Activated naive CD8-positive, alpha-beta T cell (primary cell): ENCODE measurements at regions not wholly inside any gene's neighbourhood (a gene's known extent, or its start where the extent isn't known, plus 50 kb on each side); places are given as distances from the start of the nearest gene placed in this dataset.

Source experiments
- H3K27ac Mint-ChIP-seq: one replicate; pipeline ENCODE4 v1.8.0; 2021; ENCODE audit warnings: mixed read lengths
- H3K27me3 Mint-ChIP-seq: one replicate; pipeline ENCODE4 v1.8.0; 2021; ENCODE audit warnings: mixed read lengths
- H3K36me3 Mint-ChIP-seq: one replicate; pipeline ENCODE4 v1.8.0; 2021; ENCODE audit warnings: mixed read lengths
- H3K4me1 Mint-ChIP-seq: one replicate; pipeline ENCODE4 v1.8.0; 2021; ENCODE audit warnings: low read depth, mixed read lengths
- H3K4me3 Mint-ChIP-seq: one replicate; pipeline ENCODE4 v1.8.0; 2021; ENCODE audit warnings: mild to moderate bottlenecking, mixed read lengths
- H3K9me3 Mint-ChIP-seq: one replicate; pipeline ENCODE4 v1.8.0; 2021; ENCODE audit warnings: low read depth, mixed read lengths

DNA sequence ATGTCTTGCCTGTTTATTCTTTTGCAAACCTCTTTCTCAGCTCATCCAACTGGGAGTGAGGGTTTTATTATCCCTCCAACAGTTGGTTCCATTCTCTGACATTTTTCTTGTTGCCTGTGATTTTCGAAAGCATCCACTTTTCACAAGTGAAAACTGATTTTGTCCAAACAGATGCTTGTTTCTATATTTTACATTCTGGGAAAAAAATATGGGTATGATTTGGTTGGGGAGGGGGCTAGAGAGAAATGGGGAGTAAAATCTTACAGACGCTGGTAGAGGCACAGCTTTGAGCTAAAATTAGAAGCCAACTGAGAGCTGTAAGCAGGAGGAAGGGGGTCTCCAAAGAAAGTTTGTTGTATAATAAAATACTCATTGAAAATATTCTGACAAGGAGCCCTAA, 745.3 kb upstream of the CELF4 start:
- Mint-ChIP-seq H3K4me1 (no peaks in the 10 kb centered on the region), H3K27ac (no peak overlapping the region), H3K27me3 (no peaks in the 10 kb centered on the region), H3K4me3 (no peak overlapping the region), H3K9me3 (peaks cover under 1% of the 10 kb centered on the region), H3K36me3 (no peaks in the 10 kb centered on the region)

DNA sequence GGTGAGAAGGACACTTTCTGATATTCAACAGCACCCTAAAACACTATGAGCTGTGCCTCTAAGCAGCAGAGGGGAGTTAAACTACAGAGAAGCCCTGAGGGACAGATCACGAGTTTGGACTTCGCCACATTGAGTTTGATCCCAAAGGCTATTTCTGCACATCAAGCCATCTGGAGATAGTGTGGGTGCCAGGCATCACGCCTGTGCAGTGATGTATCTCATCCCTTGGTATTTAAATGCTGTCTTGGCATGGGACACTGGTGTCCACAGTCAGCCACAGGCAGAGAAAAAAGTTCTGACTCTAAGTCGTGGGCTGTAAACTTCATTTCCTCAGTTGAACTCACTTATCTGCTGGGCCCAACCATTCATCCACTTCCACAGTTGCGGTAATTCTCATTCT, 742.3 kb upstream of the CELF4 start:
- peaks cover 3% of the 10 kb centered on the region for H3K9me3 Mint-ChIP-seq
- no peak overlapping the region for H3K27ac Mint-ChIP-seq
- H3K4me3 Mint-ChIP-seq, result no peak overlapping the region
- no peaks in the 10 kb centered on the region for H3K27me3 Mint-ChIP-seq
- H3K4me1 Mint-ChIP-seq, result no peaks in the 10 kb centered on the region
- no peaks in the 10 kb centered on the region for H3K36me3 Mint-ChIP-seq

DNA sequence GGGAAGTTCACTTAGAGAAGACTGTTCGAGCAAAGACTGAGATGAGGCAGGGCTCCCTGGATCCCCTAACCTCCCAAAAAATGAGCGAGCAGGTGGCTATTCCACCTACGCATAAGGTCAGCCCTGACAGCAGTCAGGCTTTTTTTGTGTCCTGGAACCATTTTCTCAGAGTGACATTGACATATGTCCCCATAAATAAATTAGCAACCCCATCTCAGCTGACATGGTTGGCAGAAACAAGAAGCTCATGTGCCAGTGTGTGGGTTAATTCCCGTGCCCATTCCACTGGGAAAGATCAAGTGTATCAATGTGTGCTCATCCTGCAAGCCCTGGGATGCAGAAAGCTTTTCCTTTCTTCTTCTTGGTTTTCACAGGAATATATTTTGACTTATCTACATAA, 740.4 kb upstream of the CELF4 start:
- H3K27me3 Mint-ChIP-seq, result no peaks in the 10 kb centered on the region
- peaks cover 3% of the 10 kb centered on the region for H3K9me3 Mint-ChIP-seq
- no peaks in the 10 kb centered on the region for H3K36me3 Mint-ChIP-seq
- H3K4me3 Mint-ChIP-seq, result no peak overlapping the region
- H3K27ac Mint-ChIP-seq, result no peak overlapping the region
- H3K4me1 Mint-ChIP-seq, result no peaks in the 10 kb centered on the region

- Mint-ChIP-seq H3K27me3 (no peaks in the 10 kb centered on the region), H3K27ac (no peak overlapping the region), H3K4me3 (no peak overlapping the region), H3K4me1 (no peaks in the 10 kb centered on the region), H3K9me3 (peaks cover 3% of the 10 kb centered on the region), H3K36me3 (no peaks in the 10 kb centered on the region)
Measured at GRCh38 chr18:38301621-38302020, 736.0 kb upstream of the CELF4 start.

DNA sequence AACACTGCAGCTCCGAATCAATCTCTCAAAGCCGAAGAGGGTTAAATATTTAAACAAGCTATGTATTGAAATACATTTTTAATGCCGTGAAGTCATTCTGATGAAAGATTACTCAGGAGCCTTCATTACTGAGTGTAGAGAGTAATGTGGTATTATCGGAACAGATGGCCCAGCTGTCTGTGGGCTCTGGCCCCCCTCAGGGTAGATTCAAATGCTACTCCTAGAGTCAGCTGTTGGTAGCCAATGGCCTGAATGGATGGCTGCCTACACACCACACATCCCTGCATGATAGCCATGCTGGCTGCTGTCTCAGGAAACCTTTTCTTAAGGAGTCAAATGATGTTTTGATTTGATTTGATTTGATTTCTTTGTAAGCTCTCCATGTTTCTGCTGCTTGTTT, 732.3 kb upstream of the CELF4 start:
- no peak overlapping the region for H3K27ac Mint-ChIP-seq
- no peaks in the 10 kb centered on the region for H3K27me3 Mint-ChIP-seq
- H3K4me3 Mint-ChIP-seq, result no peak overlapping the region
- H3K36me3 Mint-ChIP-seq, result no peaks in the 10 kb centered on the region
- no peaks in the 10 kb centered on the region for H3K4me1 Mint-ChIP-seq
- no peaks in the 10 kb centered on the region for H3K9me3 Mint-ChIP-seq

DNA sequence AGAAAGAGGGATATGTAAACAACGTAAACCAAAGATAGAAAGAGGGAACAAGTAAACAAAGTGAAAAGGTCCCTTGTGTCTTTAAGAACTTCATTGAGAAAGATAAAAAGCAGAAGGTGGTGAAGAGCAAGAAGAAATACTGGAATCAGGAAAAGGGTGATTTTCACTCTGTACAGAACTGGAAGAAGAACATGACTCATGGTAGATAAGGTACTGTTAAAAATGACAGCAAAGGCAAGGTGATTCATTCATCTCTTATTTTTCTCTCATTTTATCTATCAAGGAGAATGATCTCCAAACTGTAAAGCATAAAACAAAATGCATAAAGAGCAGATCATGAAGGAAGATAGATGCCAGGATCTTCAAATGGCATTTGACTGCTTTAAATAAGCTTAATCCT, 724.6 kb upstream of the CELF4 start:
- Mint-ChIP-seq H3K27ac (no peak overlapping the region), H3K36me3 (no peaks in the 10 kb centered on the region), H3K27me3 (no peaks in the 10 kb centered on the region), H3K9me3 (no peaks in the 10 kb centered on the region), H3K4me3 (no peak overlapping the region), H3K4me1 (no peaks in the 10 kb centered on the region)

DNA sequence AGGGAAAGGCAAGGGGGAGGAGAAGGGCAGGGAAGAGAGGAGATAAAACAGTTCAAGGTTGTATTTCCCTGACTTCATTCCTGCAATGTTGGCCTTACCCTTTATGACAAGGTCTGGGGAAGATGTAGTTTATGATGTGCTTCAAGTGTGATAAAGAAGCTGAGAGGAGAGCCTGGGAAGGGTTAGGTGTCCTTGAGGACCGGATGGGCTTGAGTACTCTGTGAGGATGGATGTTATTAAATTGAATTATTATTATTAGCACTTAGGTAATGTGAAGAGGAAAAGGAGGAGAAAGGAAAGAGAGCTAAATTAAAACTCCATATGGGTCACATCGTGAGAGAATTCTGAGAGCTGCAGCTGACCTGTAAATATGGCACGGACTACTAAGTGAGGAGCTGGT, 719.4 kb upstream of the CELF4 start:
- Mint-ChIP-seq H3K4me3 (no peak overlapping the region), H3K27ac (no peak overlapping the region), H3K4me1 (no peaks in the 10 kb centered on the region), H3K36me3 (no peaks in the 10 kb centered on the region), H3K9me3 (peaks cover 6% of the 10 kb centered on the region), H3K27me3 (no peaks in the 10 kb centered on the region)

- Mint-ChIP-seq H3K36me3 (no peaks in the 10 kb centered on the region), H3K9me3 (no peaks in the 10 kb centered on the region), H3K27me3 (no peaks in the 10 kb centered on the region), H3K4me1 (no peaks in the 10 kb centered on the region), H3K27ac (no peak overlapping the region), H3K4me3 (no peak overlapping the region)
Measured at GRCh38 chr18:38263066-38263465, 697.5 kb upstream of the CELF4 start.

DNA sequence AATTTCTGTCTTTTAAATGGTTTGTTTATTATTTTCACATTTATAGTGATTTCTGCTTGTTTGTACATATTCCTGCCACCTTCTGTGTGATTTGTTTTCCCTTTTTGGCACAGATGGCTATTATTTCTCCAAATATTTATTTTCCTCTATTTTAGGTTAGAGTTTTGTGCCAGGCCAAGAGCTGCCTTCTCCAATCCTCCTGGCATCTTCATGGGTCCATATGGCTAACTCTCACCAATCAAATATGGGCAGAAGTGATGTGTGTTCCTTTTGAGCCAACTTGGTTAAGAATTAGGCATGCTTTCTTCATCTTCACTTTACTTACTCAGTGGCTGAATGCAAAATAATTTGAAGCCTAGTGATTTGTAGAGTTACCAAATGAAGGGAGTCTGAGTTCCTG, 697.1 kb upstream of the CELF4 start:
- H3K27ac Mint-ChIP-seq, result no peak overlapping the region
- no peaks in the 10 kb centered on the region for H3K4me1 Mint-ChIP-seq
- no peaks in the 10 kb centered on the region for H3K36me3 Mint-ChIP-seq
- H3K4me3 Mint-ChIP-seq, result no peak overlapping the region
- no peaks in the 10 kb centered on the region for H3K27me3 Mint-ChIP-seq
- H3K9me3 Mint-ChIP-seq, result no peaks in the 10 kb centered on the region

- Mint-ChIP-seq H3K27ac (no peak overlapping the region), H3K36me3 (no peaks in the 10 kb centered on the region), H3K4me3 (no peak overlapping the region), H3K27me3 (no peaks in the 10 kb centered on the region), H3K9me3 (no peaks in the 10 kb centered on the region), H3K4me1 (no peaks in the 10 kb centered on the region)
Measured at GRCh38 chr18:38257661-38258060, 692.1 kb upstream of the CELF4 start.

- Mint-ChIP-seq H3K4me1 (no peaks in the 10 kb centered on the region), H3K4me3 (no peak overlapping the region), H3K27ac (no peak overlapping the region), H3K36me3 (no peaks in the 10 kb centered on the region), H3K27me3 (no peaks in the 10 kb centered on the region), H3K9me3 (no peaks in the 10 kb centered on the region)
Measured at GRCh38 chr18:38256366-38256765, 690.8 kb upstream of the CELF4 start.

DNA sequence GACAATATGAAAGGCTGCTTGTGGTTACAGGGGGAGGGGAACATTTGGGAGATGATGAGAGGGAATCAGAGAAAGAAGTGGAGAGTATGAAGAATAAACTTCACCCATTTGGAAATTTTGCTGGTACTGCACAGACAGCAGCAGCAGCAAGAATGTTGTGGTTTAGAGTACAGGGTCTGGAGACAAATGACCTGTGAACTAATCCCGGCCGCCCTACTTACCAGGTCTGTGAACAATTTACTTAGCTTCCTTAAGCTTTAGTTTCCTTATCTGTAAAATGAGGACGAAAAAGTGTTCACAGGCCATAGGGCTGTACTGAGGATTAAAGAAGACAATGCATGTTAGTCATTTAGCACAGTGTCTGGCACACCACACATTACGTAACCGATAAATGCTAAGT, 685.4 kb upstream of the CELF4 start:
- no peak overlapping the region for H3K27ac Mint-ChIP-seq
- peaks cover 4% of the 10 kb centered on the region for H3K9me3 Mint-ChIP-seq
- no peak overlapping the region for H3K4me3 Mint-ChIP-seq
- no peaks in the 10 kb centered on the region for H3K27me3 Mint-ChIP-seq
- no peaks in the 10 kb centered on the region for H3K4me1 Mint-ChIP-seq
- H3K36me3 Mint-ChIP-seq, result no peaks in the 10 kb centered on the region

DNA sequence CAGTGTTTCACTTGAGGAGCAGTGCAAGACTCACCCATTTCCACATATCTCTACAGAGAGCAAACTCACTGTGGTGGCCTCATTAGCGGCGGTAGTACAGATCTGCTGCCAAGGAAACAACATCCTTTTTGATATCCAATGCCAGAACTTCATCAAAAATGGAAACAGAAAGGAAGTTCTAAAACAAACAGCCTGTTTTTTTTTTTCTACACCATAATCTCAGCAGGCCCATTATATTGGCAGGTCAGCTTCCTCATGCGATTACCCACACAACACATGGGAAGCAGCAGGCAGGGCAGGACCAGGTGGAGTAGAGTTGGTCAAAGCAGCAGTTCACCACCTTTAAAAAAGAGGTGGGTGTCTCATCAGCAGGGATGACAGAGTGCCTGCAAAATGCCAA, 678.9 kb upstream of the CELF4 start:
- no peaks in the 10 kb centered on the region for H3K27me3 Mint-ChIP-seq

GRCh38 chr18:38243291-38243690, 677.7 kb upstream of the CELF4 start:
- no peaks in the 10 kb centered on the region for H3K36me3 Mint-ChIP-seq
- H3K4me3 Mint-ChIP-seq, result no peak overlapping the region
- peaks cover 4% of the 10 kb centered on the region for H3K9me3 Mint-ChIP-seq
- H3K27me3 Mint-ChIP-seq, result no peaks in the 10 kb centered on the region
- no peaks in the 10 kb centered on the region for H3K4me1 Mint-ChIP-seq
- no peak overlapping the region for H3K27ac Mint-ChIP-seq

More for the DNA sequence above, 678.9 kb upstream of the CELF4 start:
- no peak overlapping the region for H3K27ac Mint-ChIP-seq
- no peak overlapping the region for H3K4me3 Mint-ChIP-seq
- H3K4me1 Mint-ChIP-seq, result no peaks in the 10 kb centered on the region
- H3K36me3 Mint-ChIP-seq, result no peaks in the 10 kb centered on the region
- peaks cover 4% of the 10 kb centered on the region for H3K9me3 Mint-ChIP-seq

DNA sequence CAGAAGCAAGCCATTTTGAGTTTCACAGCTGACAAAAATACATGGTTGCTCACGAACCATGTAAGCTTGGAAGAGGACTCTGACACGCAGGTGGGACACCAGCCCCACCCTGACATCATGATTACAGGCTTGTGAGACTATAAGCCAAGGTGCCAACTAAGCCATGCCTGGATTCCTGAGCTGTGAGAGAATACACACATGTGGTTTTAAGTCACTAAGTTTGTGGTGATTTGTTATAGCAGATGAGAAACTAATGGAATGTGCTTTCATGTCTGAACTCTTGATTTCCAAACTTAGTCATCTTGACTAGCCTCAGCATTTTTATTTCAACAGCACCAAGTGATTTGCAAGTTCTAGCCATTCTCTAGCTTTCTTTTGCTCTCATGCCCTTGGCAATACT, 676.1 kb upstream of the CELF4 start:
- H3K27ac Mint-ChIP-seq, result no peak overlapping the region
- no peaks in the 10 kb centered on the region for H3K4me1 Mint-ChIP-seq
- H3K4me3 Mint-ChIP-seq, result no peak overlapping the region
- H3K36me3 Mint-ChIP-seq, result no peaks in the 10 kb centered on the region
- H3K9me3 Mint-ChIP-seq, result no peaks in the 10 kb centered on the region
- H3K27me3 Mint-ChIP-seq, result no peaks in the 10 kb centered on the region

DNA sequence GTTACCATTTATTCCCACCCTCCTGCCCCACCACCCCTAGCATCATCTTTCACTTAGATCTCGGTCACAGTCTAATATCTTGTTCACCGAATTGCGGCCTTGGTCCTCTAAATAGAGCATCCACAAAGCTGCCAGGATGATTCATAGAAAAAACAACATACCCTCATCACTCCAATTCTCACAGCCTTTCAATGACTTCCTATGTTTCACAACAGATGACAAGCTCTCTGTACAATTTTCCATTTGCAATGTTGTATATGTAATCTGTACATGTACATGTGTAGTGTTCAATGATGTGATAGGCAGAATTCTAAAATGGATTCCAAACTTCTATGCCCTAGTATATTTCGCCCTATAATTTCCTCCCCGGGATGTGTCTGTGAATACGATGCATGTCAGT, 675.6 kb upstream of the CELF4 start:
- H3K27ac Mint-ChIP-seq, result no peak overlapping the region
- no peaks in the 10 kb centered on the region for H3K27me3 Mint-ChIP-seq
- H3K4me1 Mint-ChIP-seq, result no peaks in the 10 kb centered on the region
- no peaks in the 10 kb centered on the region for H3K9me3 Mint-ChIP-seq
- H3K4me3 Mint-ChIP-seq, result no peak overlapping the region
- H3K36me3 Mint-ChIP-seq, result no peaks in the 10 kb centered on the region

- Mint-ChIP-seq H3K36me3 (no peaks in the 10 kb centered on the region), H3K4me3 (no peak overlapping the region), H3K27me3 (no peaks in the 10 kb centered on the region), H3K27ac (no peak overlapping the region), H3K4me1 (no peaks in the 10 kb centered on the region), H3K9me3 (no peaks in the 10 kb centered on the region)
Measured at GRCh38 chr18:38239606-38240005, 674.0 kb upstream of the CELF4 start.
